ENCODE measurements at regions not wholly inside any gene's neighbourhood (a gene's known extent, or its start where the extent isn't known, plus 50 kb on each side); places are given as distances from the start of the nearest gene placed in this dataset.

- POLR2A ChIA-PET, result no interaction called here
- intact Hi-C loops (cut with micrococcal nuclease) (no loop called here), dilution Hi-C loops (cut with MboI; ENCODE audit: extremely low pct_ligation_motif_present, low sequenced_read_pairs) (no loop called here)
- Histone ChIP-seq H3K36me3 (ENCODE audit: control insufficient read depth in 2 of 2, extremely low read depth in 1 of 2, insufficient read depth in 2 of 2, low read length in 2 of 2) (no peaks in the 10 kb centered on the region), H3K9me3 (replicated peaks; ENCODE audit: control insufficient read depth, insufficient read depth, low read length) (peaks cover 2% of the 10 kb centered on the region), H3K4me3 (replicated peaks in 1 of 3; ENCODE audit: insufficient read depth in 1 of 3, low read depth in 1 of 3, low read length in 3 of 3) (no peak overlapping the region), H2AFZ (ENCODE audit: low read depth, low read length) (no peak overlapping the region), H3K4me2 (ENCODE audit: insufficient read depth, low read length) (no peak overlapping the region), H3K4me1 (ENCODE audit: control insufficient read depth, extremely low read depth, insufficient read depth, low read length) (no peaks in the 10 kb centered on the region), H3K9me1 (replicated peaks; ENCODE audit: control insufficient read depth, extremely low read depth, insufficient read depth, low read length) (no peaks in the 10 kb centered on the region), H3K27me3 (ENCODE audit: control insufficient read depth in 2 of 2, insufficient read depth in 2 of 2, low read length in 2 of 2) (no peaks in the 10 kb centered on the region), H3K9ac (replicated peaks; ENCODE audit: extremely low read depth, insufficient read depth, low read length) (no peak overlapping the region), H4K20me1 (replicated peaks; ENCODE audit: control insufficient read depth, extremely low read depth, insufficient read depth, low read length) (no peaks in the 10 kb centered on the region), H3K79me2 (ENCODE audit: control insufficient read depth, insufficient read depth, low read length) (no peaks in the 10 kb centered on the region), H3K27ac (ENCODE audit: insufficient read depth, low read depth, low read length) (no peak overlapping the region)
- BruUV-seq (replicated peaks), result no TSS peak
- CTCF ChIA-PET, result no interaction called here
- no peak for DNase-seq (ENCODE audit: low read depth, low spot score)
- TF ChIP-seq, protein P1, sequence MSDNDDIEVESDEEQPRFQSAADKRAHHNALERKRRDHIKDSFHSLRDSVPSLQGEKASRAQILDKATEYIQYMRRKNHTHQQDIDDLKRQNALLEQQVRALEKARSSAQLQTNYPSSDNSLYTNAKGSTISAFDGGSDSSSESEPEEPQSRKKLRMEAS (IDR thresholded peaks at IDR 0.05; ENCODE audit: insufficient read depth, insufficient read length), result no peak
- TF ChIP-seq JUN (IDR thresholded peaks at IDR 0.05; ENCODE audit: borderline replicate concordance, insufficient read depth, insufficient read length, low read depth), result no peak
- TF ChIP-seq FOS (IDR thresholded peaks at IDR 0.05; ENCODE audit: borderline replicate concordance, insufficient read depth, low read length), result no peak
- TF ChIP-seq POLR2A (IDR thresholded peaks at IDR 0.05; ENCODE audit: low read depth, low read length), result no peak
- TF ChIP-seq, protein P2, sequence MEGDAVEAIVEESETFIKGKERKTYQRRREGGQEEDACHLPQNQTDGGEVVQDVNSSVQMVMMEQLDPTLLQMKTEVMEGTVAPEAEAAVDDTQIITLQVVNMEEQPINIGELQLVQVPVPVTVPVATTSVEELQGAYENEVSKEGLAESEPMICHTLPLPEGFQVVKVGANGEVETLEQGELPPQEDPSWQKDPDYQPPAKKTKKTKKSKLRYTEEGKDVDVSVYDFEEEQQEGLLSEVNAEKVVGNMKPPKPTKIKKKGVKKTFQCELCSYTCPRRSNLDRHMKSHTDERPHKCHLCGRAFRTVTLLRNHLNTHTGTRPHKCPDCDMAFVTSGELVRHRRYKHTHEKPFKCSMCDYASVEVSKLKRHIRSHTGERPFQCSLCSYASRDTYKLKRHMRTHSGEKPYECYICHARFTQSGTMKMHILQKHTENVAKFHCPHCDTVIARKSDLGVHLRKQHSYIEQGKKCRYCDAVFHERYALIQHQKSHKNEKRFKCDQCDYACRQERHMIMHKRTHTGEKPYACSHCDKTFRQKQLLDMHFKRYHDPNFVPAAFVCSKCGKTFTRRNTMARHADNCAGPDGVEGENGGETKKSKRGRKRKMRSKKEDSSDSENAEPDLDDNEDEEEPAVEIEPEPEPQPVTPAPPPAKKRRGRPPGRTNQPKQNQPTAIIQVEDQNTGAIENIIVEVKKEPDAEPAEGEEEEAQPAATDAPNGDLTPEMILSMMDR (IDR thresholded peaks at IDR 0.05; ENCODE audit: extremely low read depth in 1 of 2, insufficient read depth in 1 of 2, low read depth in 1 of 2, low read length in 2 of 2), result no peak
- TF ChIP-seq EZH2 (IDR thresholded peaks at IDR 0.05; ENCODE audit: borderline replicate concordance, low read depth, low read length, severe bottlenecking), result no peak
- FAIRE-seq, result no peak
Observed at GRCh38 chr5:29508131-29508530, 1685.4 kb upstream of the CDH6 start.

GRCh38 chr5:29504411-29504810, 1689.1 kb upstream of the CDH6 start:
- DNase-seq (ENCODE audit: low read depth, low spot score), result no peak
- ChIA-PET POLR2A (no interaction called here), CTCF (no interaction called here)
- dilution Hi-C loops (cut with MboI; ENCODE audit: extremely low pct_ligation_motif_present, low sequenced_read_pairs), result no loop called here
- H3K4me3 ChIP-seq (replicated peaks in 1 of 3; ENCODE audit: insufficient read depth in 1 of 3, low read depth in 1 of 3, low read length in 3 of 3), result no peak overlapping the region
- no peak overlapping the region for H2AFZ ChIP-seq (ENCODE audit: low read depth, low read length)
- H3K4me1 ChIP-seq (ENCODE audit: control insufficient read depth, extremely low read depth, insufficient read depth, low read length), result no peaks in the 10 kb centered on the region
- no peaks in the 10 kb centered on the region for H3K27me3 ChIP-seq (ENCODE audit: control insufficient read depth in 2 of 2, insufficient read depth in 2 of 2, low read length in 2 of 2)
- no peaks in the 10 kb centered on the region for H4K20me1 ChIP-seq (replicated peaks; ENCODE audit: control insufficient read depth, extremely low read depth, insufficient read depth, low read length)
- intact Hi-C loops (cut with micrococcal nuclease), result no loop called here
- H3K27ac ChIP-seq (ENCODE audit: insufficient read depth, low read depth, low read length), result no peak overlapping the region
- H3K9me1 ChIP-seq (replicated peaks; ENCODE audit: control insufficient read depth, extremely low read depth, insufficient read depth, low read length), result no peaks in the 10 kb centered on the region
- no peaks in the 10 kb centered on the region for H3K36me3 ChIP-seq (ENCODE audit: control insufficient read depth in 2 of 2, extremely low read depth in 1 of 2, insufficient read depth in 2 of 2, low read length in 2 of 2)
- H3K4me2 ChIP-seq (ENCODE audit: insufficient read depth, low read length), result no peak overlapping the region
- BruUV-seq (replicated peaks), result no TSS peak
- H3K79me2 ChIP-seq (ENCODE audit: control insufficient read depth, insufficient read depth, low read length), result no peaks in the 10 kb centered on the region
- TF ChIP-seq FOS (IDR thresholded peaks at IDR 0.05; ENCODE audit: borderline replicate concordance, insufficient read depth, low read length) (no peak), POLR2AphosphoS5 (IDR thresholded peaks at IDR 0.05; ENCODE audit: insufficient read depth, low read depth, low read length) (no peak), GATA2 (IDR thresholded peaks at IDR 0.05; ENCODE audit: insufficient read depth, insufficient read length, low read depth, low read length) (no peak), POLR2A (IDR thresholded peaks at IDR 0.05; ENCODE audit: low read depth, low read length) (no peak), MYC (IDR thresholded peaks at IDR 0.05; ENCODE audit: low read depth, low read length) (no peak), EZH2 (IDR thresholded peaks at IDR 0.05; ENCODE audit: borderline replicate concordance, low read depth, low read length, severe bottlenecking) (no peak)
- TF ChIP-seq, protein P1 (IDR thresholded peaks at IDR 0.05; ENCODE audit: insufficient read depth, insufficient read length), result no peak
- TF ChIP-seq, protein P2 (IDR thresholded peaks at IDR 0.05; ENCODE audit: extremely low read depth in 1 of 2, insufficient read depth in 1 of 2, low read depth in 1 of 2, low read length in 2 of 2), result no peak
- H3K9me3 ChIP-seq (replicated peaks; ENCODE audit: control insufficient read depth, insufficient read depth, low read length), result peaks cover 2% of the 10 kb centered on the region
- no peak for FAIRE-seq
- H3K9ac ChIP-seq (replicated peaks; ENCODE audit: extremely low read depth, insufficient read depth, low read length), result no peak overlapping the region

Data from endothelial cell of umbilical vein (primary cell).